HepG2 (cell line): ENCODE measurements at regions not wholly inside any gene's neighbourhood (a gene's known extent, or its start where the extent isn't known, plus 50 kb on each side); places are given as distances from the start of the nearest gene placed in this dataset.

ENCODE experiments used
- ATAC-seq: fragments of 200-7000 bp; cut with Tn5 transposase; 3 replicates; pipeline ENCODE4 v1.9.1; 2020; ENCODE audit warnings: mild to moderate bottlenecking, moderate library complexity
- BruUV-seq: library from RNA; stranded (reverse); fragments of 400-500 nt; replicated peaks from 2 replicates; lab custom pipeline; 2021; lab: Mats Ljungman, UMichigan
- CTCF ChIA-PET: fragments of 300-600 bp; formaldehyde crosslinking; extraction: SDS; loops from one replicate; lab custom pipeline; 2021; ENCODE audit warnings: low total read pairs, inconsistent platforms, low intra/inter-chr PET ratio; lab: Yijun Ruan, JAX
- POLR2A ChIA-PET: fragments of 350-600 bp; sonication (Branson Sonifier 250); formaldehyde crosslinking; loops from one replicate; lab custom pipeline; 2020; ENCODE audit warnings: antibody characterized with exemption, inconsistent platforms; lab: Yijun Ruan, JAX
- DNase-seq: peaks from one replicate; pipeline ENCODE4 v3.0.0-alpha.2; 2015; ENCODE audit warnings: low spot score
- FAIRE-seq: peaks from 3 replicates; lab custom pipeline; 2011; peaks lifted over from hg19 to GRCh38; lab: Jason Lieb, UNC
- H2AFZ ChIP-seq: one replicate; pipeline ENCODE4 v1.6.1; 2011; ENCODE audit warnings: low read length, inconsistent platforms
- H3K27ac ChIP-seq: fragments of 300-600 bp; 3 replicates; pipeline ENCODE4 v1.8.0; 2011; ENCODE audit warnings: mixed run types, mild to moderate bottlenecking, mixed read lengths, low read length, inconsistent platforms; ENCODE audit not compliant: insufficient read depth; ENCODE audit errors: extremely low read length
- H3K27me3 ChIP-seq, 2 experiments: fragments of 200-600 bp in 1 of 2; 2 replicates in 1 of 2; 3 replicates in 1 of 2; pipeline versions ENCODE4 v1.6.0 to v1.8.0; 2011; ENCODE audit warnings: low read length in 2 of 2, mild to moderate bottlenecking in 2 of 2, moderate library complexity in 2 of 2, inconsistent platforms in 1 of 2; ENCODE audit not compliant: insufficient read depth in 2 of 2, control insufficient read depth in 1 of 2
- H3K36me3 ChIP-seq, 2 experiments: fragments of 200-600 bp in 1 of 2; replicated peaks in 1 of 2; 2 replicates in 1 of 2; 3 replicates in 1 of 2; pipeline versions ENCODE4 v1.5.1 to v1.8.0; 2011; ENCODE audit warnings: low read length in 2 of 2, inconsistent platforms in 1 of 2; ENCODE audit not compliant: insufficient read depth in 2 of 2, control insufficient read depth in 1 of 2
- H3K4me1 ChIP-seq: 2 replicates; pipeline ENCODE4 v1.5.1; 2012; ENCODE audit warnings: low read length, inconsistent platforms; ENCODE audit not compliant: insufficient read depth
- H3K4me2 ChIP-seq: 2 replicates; pipeline ENCODE4 v1.6.0; 2011; ENCODE audit warnings: low read depth, low read length, inconsistent platforms
- H3K4me3 ChIP-seq, 3 experiments: fragments of 200-600 bp in 1 of 3; sonication (generic), shearing (Covaris generic) in 1 of 3; replicated peaks in 1 of 3; 2 replicates each; pipeline ENCODE4 v1.5.1; 2011 to 2016; ENCODE audit warnings: low read length in 3 of 3, inconsistent platforms in 2 of 3, low read depth in 2 of 3, mild to moderate bottlenecking in 2 of 3, control low read depth in 1 of 3, mixed read lengths in 1 of 3; ENCODE audit not compliant: insufficient read depth in 1 of 3
- H3K79me2 ChIP-seq: one replicate; pipeline ENCODE4 v1.6.1; 2011; ENCODE audit warnings: low read length, inconsistent platforms; ENCODE audit not compliant: insufficient read depth
- H3K9ac ChIP-seq: 2 replicates; pipeline ENCODE4 v1.6.0; 2011; ENCODE audit warnings: mild to moderate bottlenecking, low read depth, low read length, inconsistent platforms; ENCODE audit not compliant: insufficient read depth
- H3K9me3 ChIP-seq: 2 replicates; pipeline ENCODE4 v1.5.1; 2012; ENCODE audit warnings: mild to moderate bottlenecking, low read length
- H4K20me1 ChIP-seq: 2 replicates; pipeline ENCODE4 v1.6.0; 2011; ENCODE audit warnings: inconsistent platforms, mild to moderate bottlenecking, low read length, moderate library complexity; ENCODE audit not compliant: insufficient read depth
- ETV5 ChIP-seq: IDR thresholded peaks from 2 replicates; pipeline ENCODE4 v1.6.1; 2018; ENCODE audit warnings: missing biosample characterization, missing genetic modification reagents, inconsistent platforms, borderline replicate concordance
- HMGA1 ChIP-seq: sonication (generic); formaldehyde crosslinking; conservative IDR thresholded peaks from 2 replicates; pipeline ENCODE4 v1.4.0; 2020; ENCODE audit warnings: missing genetic modification reagents
- HNRNPK ChIP-seq: fragments of 200-400 bp; formaldehyde crosslinking; IDR thresholded peaks from 2 replicates; pipeline ENCODE4 v1.6.1; 2018; ENCODE audit warnings: low read length, low read depth, moderate library complexity, mild to moderate bottlenecking; ENCODE audit not compliant: poor library complexity, severe bottlenecking
- MATR3 ChIP-seq: sonication (generic); formaldehyde crosslinking; IDR thresholded peaks from 2 replicates; pipeline ENCODE4 v1.4.0; 2020; ENCODE audit warnings: missing genetic modification reagents
- SNAPC4 ChIP-seq: sonication (generic); formaldehyde crosslinking; IDR thresholded peaks from 2 replicates; pipeline ENCODE4 v1.4.0; 2020; ENCODE audit warnings: mild to moderate bottlenecking, missing genetic modification reagents
- WGBS: methylation state at CpG from one replicate; pipeline ENCODE4 v1.1.6; 2017; ENCODE audit warnings: low lambda C conversion rate; 5-methylcytosine and 5-hydroxymethylcytosine counted together
- in situ Hi-C: cut with HindIII; loops from 2 replicates; pipeline ENCODE4 v1.10.0; 2017; ENCODE audit warnings: low pct_unique_long_range_greater_than_20kb; ENCODE audit not compliant: extremely low pct_ligation_motif_present
- intact Hi-C: fragments of 100-400 bp; cut with micrococcal nuclease; formaldehyde crosslinking; loops from one replicate; pipeline ENCODE4 v1.10.0; 2022; ENCODE audit not compliant: unreplicated experiment

GRCh38 chr2:144693179-144693578 lies 173.3 kb upstream of the ZEB2 start:
- Histone ChIP-seq H3K4me2 (no peak overlapping the region), H2AFZ (no peak overlapping the region)
- CTCF ChIA-PET, result no interaction called here

More at GRCh38 chr2:144693179-144693578, 173.3 kb upstream of the ZEB2 start:
- Histone ChIP-seq H3K9ac (no peak overlapping the region), H3K9me3 (0 out of 2 replicates have a peak, but pooled peaks cover 4% of the 10 kb centered on the region), H3K4me3 (no peak overlapping the region), H3K27ac (no peak overlapping the region), H4K20me1 (no peaks in the 10 kb centered on the region), H3K27me3 (no peaks in the 10 kb centered on the region; a peak in 1 of 5 replicates), H3K36me3 (no peaks in the 10 kb centered on the region), H3K4me1 (no peaks in the 10 kb centered on the region), H3K79me2 (no peaks in the 10 kb centered on the region)
- WGBS, result 22% methylated on average over 3 of the region's 3 CpGs
- in situ Hi-C loops (no loop called here), intact Hi-C loops (no loop called here)
- ATAC-seq (no peak), FAIRE-seq (no peak), DNase-seq (no peak)
- POLR2A ChIA-PET, result no interaction called here
- no TSS peak for BruUV-seq
- TF ChIP-seq HNRNPK, result no peak
- TF ChIP-seq SNAPC4 (CRISPR knock-in tag), result no peak
- TF ChIP-seq HMGA1 (CRISPR knock-in tag), result no peak
- TF ChIP-seq ETV5 (CRISPR knock-in tag), result no peak
- TF ChIP-seq MATR3 (CRISPR knock-in tag), result no peak
- TF ChIP-seq, all 625 proteins: peak for 0
